Lower leg skin (tissue), 3 donors: ENCODE measurements at regions not wholly inside any gene's neighbourhood (a gene's known extent, or its start where the extent isn't known, plus 50 kb on each side); places are given as distances from the start of the nearest gene placed in this dataset.

ENCODE experiments used
- POLR2A ChIP-seq, 2 donors: fragments of 450-650 bp; IDR thresholded peaks; one replicate each; pipeline ENCODE4 v1.6.1; 2016 to 2017; ENCODE audit warnings: antibody characterized with exemption in 2 of 2, mild to moderate bottlenecking in 1 of 2, moderate library complexity in 1 of 2
- TF ChIP-seq, protein P1 (sequence below), 3 donors: fragments of 450-650 bp; IDR thresholded peaks; one replicate each; pipeline ENCODE4 v1.5.1; 2016; ENCODE audit warnings: antibody characterized with exemption in 3 of 3, mild to moderate bottlenecking in 3 of 3, moderate library complexity in 2 of 3

DNA sequence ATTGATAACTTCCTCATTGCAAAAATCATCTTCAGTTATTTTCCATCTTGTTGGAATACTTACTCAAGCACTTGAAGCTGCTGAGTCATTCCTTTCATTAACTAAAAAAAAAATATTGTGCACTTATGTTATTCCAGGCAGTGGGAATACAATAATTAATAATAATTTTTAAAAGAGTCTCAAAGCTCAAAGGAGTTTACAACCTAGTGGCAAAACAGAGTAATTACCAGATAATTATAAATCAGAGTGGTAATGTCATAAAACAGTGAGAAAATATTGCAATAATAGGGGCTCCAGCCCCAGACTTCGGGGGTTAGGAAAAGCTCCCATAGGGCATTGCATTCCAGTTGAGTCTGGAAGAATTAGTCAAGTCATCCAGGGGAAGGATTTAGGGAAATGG is 79.6 kb downstream of the DDX53 start:
- TF ChIP-seq, protein P1, sequence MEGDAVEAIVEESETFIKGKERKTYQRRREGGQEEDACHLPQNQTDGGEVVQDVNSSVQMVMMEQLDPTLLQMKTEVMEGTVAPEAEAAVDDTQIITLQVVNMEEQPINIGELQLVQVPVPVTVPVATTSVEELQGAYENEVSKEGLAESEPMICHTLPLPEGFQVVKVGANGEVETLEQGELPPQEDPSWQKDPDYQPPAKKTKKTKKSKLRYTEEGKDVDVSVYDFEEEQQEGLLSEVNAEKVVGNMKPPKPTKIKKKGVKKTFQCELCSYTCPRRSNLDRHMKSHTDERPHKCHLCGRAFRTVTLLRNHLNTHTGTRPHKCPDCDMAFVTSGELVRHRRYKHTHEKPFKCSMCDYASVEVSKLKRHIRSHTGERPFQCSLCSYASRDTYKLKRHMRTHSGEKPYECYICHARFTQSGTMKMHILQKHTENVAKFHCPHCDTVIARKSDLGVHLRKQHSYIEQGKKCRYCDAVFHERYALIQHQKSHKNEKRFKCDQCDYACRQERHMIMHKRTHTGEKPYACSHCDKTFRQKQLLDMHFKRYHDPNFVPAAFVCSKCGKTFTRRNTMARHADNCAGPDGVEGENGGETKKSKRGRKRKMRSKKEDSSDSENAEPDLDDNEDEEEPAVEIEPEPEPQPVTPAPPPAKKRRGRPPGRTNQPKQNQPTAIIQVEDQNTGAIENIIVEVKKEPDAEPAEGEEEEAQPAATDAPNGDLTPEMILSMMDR (IDR thresholded peaks at IDR 0.05) = no peak
- TF ChIP-seq POLR2A (IDR thresholded peaks at IDR 0.05) = no peak
